ENCODE measurements at regions not wholly inside any gene's neighbourhood (a gene's known extent, or its start where the extent isn't known, plus 50 kb on each side); places are given as distances from the start of the nearest gene placed in this dataset.
"Not testable (repeated sequence)": the region's sequence is repeated elsewhere in the genome, so short reads cannot be mapped to it uniquely, and the experiment has no call there.

DNA sequence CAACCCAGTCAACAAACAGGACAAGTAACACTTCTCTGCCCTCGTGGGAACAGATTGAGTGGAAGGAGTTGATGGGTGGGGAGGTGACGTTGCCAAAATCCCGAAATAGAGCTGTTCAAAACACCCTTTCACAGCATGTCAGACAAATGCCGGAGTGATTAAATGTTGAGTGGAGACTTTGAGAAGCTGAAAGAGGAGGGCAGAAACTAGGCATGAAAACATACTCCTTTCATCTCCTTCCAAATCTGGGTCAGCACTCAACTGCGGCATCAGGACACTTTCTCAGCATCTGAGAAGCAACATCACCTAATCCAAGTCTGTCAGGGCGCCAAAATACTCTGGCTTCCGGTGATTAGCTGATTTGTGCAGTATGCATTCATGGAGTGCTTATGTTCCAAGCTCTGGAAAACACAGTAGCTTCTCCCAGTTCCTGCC lies 51.5 kb upstream of the MRI1 start:
- no peak for DNase-seq (ENCODE audit: low read depth in 3 of 3, low spot score in 1 of 3)

DNA sequence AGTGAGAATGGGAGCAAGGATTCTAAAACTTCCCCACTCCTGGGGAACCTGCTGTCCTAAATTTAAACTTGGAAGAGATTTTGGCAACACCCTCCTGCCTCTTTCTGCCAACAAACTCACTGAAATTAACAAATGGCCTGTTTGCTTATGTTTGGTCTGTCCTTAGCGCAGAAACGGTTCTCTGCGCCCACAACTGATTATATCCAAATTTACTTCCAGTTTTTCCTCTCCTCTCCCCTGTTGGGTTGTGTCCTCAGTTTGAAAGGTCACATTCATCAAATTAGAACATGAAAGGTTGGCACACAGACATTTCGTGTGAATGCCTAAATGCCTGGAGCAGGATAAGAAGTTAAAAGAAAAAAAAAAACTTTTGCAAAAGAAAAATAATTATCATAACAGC lies 56.4 kb upstream of the MRI1 start:
- no peak for DNase-seq (ENCODE audit: low read depth in 3 of 3, low spot score in 1 of 3)

DNA sequence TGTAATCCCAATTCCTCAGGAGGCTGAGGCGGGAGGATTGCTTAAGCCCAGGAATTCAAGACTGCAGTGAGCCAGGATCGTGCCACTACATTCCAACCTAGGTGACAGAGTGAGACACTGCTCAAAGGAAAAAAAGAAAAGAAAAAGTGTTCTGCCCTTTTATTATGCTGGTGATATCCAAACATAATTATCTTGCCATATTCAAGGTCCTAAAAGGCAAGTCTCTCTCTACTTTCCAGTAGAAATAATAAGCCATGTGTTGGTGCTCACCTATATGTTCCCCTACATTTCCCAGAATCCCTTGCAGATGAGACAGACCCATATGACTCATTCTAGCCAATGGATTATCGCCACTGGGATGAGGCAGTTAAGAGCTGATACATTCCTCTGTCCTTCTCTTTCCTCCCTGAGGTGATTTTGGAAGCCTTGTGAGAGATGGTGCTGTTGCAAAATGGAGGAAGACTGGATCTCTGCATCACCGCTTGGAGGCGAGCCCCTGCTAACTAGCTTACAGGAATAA lies 58.3 kb upstream of the MRI1 start:
- no peak for DNase-seq (ENCODE audit: low read depth in 3 of 3, low spot score in 1 of 3)

DNA sequence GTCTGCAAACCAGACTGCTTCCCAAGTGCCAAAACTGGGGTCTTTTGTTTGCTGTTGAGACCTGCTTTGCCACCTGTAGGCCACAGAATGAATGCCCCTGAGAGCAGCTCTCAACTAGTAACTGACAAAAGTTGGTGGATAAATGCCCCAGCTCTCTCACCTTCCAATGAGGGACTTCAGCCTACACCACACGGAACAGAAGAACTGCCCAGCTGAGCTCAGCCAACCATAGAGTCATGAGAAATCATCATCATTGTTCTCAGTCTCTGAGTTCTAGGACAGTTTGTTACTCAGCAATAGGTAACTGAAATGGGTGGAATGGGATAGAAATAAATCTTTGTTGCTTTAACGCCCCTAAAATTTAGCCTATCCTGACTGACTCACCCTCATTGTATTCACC lies 59.1 kb upstream of the MRI1 start:
- no peak for DNase-seq (ENCODE audit: low read depth in 3 of 3, low spot score in 1 of 3)

DNA sequence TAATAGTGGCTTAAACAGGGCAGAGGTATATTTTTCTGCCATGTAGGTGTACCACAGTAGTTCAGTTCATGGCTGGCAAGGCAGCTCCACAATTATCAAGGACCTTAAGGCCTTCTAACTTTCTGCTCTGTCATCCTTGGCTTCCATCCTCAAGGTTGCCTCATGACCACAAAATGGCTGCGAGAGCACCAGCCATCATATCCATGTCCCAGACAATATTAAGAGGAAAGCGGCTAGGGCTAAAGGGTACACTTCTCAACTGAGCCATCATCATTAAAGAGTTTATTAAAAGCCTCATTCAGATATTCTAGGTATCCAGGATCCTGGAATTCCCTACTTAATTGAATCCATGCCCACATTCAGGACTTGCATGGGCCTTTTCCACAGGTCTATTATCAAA lies 62.7 kb upstream of the MRI1 start:
- no peak for DNase-seq (ENCODE audit: low read depth in 3 of 3, low spot score in 1 of 3)

DNA sequence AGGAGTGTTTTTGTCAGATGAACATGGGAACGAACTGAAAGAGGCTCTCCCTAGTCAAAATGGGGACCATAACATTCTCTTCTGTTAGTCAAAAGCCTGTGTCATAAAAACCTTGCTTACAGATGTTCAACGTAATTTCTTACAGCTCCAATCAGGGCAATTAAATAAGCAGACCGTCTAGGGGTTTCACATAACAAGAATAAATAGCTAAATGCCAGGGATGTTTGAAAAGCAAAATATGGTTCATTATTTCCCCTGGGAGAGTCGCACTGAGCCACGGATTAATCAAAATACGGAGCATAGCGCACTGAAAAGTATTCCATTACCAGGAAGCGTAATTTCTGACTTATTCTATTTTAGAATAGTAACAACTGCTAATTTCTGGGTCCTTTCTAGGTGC lies 63.7 kb upstream of the MRI1 start:
- no peak for DNase-seq (ENCODE audit: low read depth in 3 of 3, low spot score in 1 of 3)

DNA sequence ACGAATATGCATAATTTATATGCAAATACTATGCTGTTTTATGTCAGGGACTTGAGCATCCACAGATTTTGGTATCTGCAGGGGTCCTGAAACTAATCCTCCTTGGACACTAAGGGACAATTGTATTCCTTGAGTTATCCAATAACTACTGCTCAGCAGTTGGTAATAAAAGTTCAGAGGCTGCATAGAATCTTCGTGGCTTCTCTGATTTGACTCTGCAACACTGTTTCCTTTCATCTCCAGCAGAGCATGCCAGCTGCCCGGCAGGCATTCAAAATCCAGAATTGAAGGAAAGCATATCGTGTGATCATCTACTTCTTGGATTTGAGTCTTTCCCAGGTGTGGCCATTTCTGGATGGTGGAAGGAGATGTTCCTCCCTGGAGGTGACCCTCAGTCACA lies 64.5 kb upstream of the MRI1 start:
- DNase-seq (ENCODE audit: low read depth in 3 of 3, low spot score in 1 of 3), result no peak

DNA sequence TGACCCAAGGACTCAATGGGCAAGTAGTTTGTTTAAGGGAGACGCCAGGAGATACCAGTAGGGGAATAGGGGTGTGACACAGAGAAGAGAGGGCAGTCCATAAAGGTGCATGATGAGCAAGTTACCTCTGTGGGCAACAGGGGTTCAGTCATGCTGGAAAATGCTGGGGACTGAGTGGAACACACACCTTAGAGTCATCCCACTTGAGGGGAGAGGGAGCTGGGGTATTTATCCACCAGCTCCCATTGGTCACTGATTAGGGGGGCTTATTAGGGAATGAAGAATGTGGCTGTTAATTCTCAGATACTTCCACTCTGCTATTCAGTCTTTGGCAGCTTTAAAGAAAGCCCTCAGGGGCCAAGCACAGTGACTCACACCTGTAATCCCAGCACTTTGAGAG lies 67.5 kb upstream of the MRI1 start:
- no peak for DNase-seq (ENCODE audit: low read depth in 3 of 3, low spot score in 1 of 3)

DNA sequence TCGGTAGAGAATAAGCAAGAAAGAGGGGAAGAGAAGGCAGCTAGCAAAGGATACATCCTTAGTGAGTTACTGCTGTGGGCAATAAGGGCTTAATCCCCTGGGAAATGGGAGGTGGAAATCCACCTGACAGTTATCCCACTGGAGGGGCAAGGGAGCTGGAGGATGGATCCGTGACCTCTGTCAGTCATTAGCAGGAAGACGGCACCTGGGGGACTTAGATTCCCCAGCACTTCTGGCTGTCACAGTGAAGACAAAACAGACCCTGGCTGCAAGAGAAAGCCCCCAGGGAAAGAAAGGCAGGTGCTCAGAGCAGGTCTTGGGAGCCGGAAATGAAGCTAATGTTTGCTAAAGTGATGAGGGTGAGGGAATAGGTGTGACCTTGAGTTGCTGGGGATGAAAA lies 70.4 kb upstream of the MRI1 start:
- DNase-seq (ENCODE audit: low read depth in 3 of 3, low spot score in 1 of 3), result no peak

DNA sequence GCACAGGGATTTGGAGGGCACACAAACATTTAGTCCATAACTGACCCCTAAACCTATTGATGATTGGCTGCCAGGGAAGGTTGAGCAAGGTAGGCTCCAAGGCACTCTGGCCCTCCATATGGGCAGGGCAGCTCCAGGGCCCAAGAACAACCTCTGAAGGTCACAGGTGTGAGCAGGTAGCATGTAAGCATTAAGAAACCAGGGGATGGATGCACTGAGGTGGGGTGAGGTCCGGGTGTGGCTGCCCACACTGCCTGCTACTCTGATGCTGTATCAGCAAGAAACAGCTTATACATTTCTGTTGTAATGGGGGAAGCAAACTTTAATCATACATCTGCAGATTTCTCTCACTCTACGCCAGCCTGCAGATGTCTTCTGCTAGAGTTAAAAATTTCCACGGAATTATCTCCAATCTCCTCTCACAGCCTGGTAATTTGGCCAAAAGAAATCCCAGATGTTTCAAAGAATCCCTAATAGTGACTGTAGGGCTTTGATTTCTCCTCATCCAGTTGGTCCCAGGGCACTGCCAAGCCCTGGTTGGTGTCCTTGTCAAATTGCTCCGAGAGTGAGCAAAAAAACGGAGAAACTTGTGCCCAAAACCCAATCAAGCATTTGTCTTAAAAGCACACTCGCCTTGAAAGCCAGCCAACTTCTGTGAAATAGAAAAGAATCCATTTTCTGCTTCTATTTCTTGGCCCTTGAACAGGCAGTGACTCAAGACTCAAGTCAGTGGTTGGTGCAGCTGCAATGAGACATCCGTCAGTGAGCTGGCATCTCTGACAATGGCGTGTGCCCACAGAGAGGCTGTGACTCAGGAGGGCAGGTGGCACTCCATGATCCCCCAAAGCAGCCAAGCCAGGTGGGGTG lies 72.5 kb upstream of the MRI1 start:
- no peak for DNase-seq (ENCODE audit: low read depth in 3 of 3, low spot score in 1 of 3)

DNA sequence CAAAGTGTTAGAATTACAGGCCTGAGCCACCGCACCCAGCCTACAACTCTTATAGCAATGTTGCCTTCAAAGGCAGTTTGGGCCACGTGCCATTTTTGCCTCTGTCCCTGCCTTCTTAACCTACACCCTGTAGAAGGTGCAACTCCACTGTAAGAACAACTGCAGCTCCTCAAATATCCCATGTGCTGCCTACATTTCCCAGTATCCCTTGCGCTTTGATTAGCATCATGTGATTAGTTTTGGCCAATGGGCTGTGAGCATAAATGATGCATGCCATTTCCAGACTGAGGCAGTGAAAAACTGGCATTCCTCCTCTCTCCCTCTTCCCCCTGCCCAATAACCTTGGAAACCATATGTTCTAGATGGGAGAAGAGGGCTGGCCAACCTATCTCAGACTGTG lies 75.2 kb upstream of the MRI1 start:
- DNase-seq (ENCODE audit: low read depth in 3 of 3, low spot score in 1 of 3), result no peak

DNA sequence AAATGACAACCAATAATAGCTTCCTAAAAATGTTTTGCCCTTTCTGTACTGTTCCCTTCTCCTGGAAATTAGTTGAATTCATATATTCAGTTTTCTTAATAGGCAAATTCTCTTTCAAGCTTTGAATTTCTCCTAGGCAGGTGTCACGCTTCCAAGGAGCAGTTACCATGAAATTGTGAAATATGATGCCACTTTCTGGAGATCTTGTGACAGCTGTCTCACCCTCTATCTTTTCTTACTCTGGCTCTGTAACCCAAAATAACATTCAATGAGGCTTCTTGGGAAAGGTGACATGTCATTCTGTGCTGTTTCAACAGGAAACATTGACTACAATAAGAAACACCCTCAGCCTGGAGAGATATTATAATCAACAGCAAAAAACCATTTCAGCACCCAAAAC lies 80.3 kb upstream of the MRI1 start:
- no peak for DNase-seq (ENCODE audit: low read depth in 3 of 3, low spot score in 1 of 3)

DNA sequence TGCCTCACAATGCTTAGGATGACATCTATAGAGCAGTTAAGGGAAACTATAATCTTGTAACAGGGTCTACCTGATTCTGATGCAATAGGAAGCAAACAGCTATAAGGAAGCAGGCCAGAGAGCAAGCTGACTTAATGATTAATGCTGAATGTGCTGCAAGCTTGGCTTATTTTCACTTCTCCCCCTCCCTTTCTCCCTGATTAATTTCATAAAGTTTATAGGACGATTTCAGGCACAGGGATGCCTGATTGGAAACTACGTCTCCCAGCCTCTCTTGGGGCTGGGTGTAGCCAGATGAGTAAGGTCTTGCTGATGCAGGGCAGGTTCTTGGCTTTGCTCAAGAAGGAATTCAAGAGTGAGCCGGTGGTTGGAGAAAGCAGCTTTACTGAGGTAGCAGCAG lies 82.8 kb upstream of the MRI1 start:
- DNase-seq (ENCODE audit: low read depth in 3 of 3, low spot score in 1 of 3), result no peak

DNA sequence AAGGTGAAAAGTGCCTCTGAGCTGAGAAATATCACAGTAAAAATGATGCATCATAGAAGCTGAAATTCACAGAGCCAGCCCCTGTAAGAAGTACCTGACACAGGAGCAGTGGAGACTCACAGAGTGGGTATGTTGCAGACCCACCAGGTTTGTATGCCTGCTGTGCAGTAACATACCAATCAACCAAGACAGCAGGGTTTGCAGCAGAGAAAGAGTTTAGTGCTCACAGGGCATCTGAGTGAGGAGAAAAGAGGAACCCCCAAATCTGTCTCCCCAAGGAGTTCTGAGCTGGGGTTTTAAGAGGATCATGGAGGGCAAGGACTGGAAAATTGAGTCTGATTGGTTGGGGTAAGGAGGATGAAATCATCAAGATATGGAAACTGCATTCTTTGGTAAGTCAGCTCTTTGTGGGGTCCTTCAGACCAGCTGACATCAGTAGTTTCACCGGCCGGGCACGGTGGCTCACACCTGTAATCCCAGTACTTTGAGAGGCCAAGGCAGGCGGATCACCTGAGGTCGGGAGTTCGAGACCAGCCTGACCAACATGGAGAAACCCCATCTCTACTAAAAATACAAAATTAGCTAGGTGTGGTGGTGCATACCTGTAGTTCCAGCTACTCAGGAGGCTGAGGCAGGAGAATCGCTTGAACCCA lies 83.5 kb upstream of the MRI1 start:
- not testable (repeated sequence) for DNase-seq (ENCODE audit: low read depth in 3 of 3, low spot score in 1 of 3)

DNA sequence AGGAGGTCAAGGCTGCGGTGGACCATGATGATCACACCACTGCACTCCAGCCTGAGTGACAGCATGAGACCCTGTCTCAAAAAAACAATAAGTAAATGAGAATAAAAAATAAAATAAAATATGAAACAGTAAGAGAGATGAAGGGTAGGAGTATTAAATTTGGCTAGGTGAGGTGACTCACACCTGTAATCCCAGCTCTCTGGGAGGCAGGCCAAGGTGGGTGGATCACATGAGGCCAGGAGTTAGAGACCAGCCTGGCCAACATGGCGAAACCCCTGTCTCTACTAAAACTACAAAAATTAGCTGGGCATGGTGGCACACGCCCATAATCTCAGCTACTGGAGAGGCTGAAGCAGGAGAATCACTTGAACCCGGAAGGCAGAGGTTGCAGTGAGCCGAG lies 87.4 kb upstream of the MRI1 start:
- not testable (repeated sequence) for DNase-seq (ENCODE audit: low read depth in 3 of 3, low spot score in 1 of 3)

DNA sequence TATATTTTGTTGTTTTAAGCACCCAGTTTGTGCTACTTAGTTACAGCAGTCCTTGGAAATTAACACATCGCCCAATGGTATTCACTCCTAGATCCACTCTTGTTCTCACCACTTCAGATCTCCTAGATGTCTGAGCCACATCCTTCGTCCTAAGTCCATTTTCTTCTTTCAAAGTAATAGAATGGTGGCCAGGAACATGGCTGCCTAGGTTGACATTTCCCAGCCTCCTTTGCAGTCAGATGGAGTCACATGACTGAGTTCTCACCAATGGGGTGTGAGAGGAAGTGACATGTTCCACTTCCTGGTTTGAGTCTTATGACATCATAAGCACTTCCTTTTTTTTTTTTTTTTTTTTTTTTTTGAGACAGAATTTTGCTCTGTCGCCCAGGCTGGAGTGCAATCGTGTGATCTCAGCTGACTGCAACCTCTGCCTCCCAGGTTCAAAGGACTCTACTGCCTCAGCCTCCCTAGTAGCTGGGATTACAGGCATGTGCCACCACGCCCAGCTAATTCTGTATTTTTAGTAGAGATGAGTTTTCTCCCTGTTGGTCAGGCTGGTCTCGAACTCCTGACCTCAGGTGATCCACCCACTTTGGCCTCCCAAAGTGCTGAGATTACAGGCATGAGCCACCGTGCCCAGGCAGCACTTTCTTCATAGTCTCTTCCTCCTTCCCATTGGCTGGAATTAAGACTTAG lies 91.7 kb upstream of the MRI1 start:
- not testable (repeated sequence) for DNase-seq (ENCODE audit: low read depth in 3 of 3, low spot score in 1 of 3)

DNA sequence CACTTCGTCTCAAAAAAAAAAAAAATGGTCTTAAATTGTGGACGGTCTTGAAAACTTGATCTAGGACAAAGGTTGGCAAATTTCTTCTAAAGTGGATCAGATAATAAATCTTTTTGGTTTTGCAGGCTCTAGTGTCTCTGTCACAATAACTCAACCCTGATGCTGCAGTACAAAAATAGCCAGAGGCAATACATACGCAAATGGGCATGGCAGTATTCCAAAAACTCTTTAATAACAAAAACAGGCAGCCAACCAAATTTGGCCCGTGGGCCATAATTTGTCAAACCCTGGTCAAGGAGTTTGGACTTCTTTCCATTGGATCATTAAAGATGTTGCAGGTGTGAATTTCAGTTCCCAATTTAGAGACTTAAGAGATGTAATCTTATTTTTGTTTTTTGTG lies 93.5 kb upstream of the MRI1 start:
- no peak for DNase-seq (ENCODE audit: low read depth in 3 of 3, low spot score in 1 of 3)

DNA sequence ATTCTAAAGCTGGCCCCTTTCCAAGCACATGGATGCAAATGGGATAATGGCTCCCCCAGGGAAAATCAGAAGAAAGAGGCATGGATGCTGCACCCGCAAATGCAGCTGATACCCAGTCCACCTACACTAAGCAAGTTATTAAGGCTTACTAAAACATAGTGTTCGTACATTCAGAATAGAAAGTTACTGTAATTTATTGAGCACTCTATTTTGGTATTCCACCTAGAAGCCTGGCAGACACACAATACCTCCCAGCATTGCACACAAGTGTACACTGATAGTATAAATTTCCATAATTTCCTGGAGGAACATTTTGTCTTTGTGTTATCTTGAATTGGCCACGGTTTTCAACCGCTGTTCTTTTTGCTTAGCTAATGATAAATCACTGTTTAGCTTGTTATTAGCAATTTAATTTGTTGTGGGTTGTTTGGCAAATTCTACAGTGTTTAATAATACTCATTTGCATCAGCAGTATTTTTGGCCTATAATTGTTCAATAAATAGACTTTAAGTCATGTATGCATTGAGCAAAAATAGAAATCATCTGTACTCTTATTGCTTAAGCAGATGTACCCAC lies 94.5 kb upstream of the MRI1 start:
- DNase-seq (ENCODE audit: low read depth in 3 of 3, low spot score in 1 of 3), result no peak

DNA sequence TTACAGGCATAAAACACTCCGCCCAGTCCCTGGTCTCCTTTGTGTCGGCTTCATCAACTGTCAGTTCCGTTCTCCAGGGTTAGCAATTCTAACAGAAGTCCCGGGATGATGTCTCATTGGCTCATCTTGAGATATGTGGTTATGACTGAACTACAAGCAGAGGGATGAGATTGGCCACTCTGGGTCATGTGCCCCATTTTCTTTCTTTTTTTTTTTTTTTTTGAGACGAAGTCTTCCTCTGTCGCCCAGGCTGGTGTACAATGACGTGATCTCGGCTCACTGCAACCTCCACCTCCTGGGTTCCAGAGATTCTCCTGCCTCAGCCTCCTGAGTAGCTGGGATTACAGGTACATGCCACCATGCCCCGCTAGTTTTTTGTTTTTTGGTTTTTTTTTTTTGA lies 95.4 kb upstream of the MRI1 start:
- no peak for DNase-seq (ENCODE audit: low read depth in 3 of 3, low spot score in 1 of 3)

DNA sequence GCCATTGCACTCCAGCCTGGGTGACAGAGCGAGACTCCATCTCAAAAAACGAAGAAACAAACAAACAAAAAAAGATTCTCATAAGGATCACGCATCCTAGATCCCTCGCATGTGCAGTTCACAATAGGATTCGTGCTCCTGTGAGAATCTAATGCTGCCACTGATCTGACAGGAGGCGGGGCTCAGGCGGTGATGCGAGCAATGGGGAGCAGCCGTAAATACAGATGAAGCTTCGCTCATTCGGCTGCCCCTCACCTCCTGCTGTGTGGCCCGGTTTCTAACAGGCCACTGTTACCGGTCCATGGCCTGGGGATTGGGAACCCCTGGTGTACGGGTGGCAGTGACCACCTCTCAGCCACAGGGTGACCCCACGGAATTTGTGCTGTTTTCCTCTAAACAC lies 98.2 kb upstream of the MRI1 start:
- no peak for DNase-seq (ENCODE audit: low read depth in 3 of 3, low spot score in 1 of 3)

DNA sequence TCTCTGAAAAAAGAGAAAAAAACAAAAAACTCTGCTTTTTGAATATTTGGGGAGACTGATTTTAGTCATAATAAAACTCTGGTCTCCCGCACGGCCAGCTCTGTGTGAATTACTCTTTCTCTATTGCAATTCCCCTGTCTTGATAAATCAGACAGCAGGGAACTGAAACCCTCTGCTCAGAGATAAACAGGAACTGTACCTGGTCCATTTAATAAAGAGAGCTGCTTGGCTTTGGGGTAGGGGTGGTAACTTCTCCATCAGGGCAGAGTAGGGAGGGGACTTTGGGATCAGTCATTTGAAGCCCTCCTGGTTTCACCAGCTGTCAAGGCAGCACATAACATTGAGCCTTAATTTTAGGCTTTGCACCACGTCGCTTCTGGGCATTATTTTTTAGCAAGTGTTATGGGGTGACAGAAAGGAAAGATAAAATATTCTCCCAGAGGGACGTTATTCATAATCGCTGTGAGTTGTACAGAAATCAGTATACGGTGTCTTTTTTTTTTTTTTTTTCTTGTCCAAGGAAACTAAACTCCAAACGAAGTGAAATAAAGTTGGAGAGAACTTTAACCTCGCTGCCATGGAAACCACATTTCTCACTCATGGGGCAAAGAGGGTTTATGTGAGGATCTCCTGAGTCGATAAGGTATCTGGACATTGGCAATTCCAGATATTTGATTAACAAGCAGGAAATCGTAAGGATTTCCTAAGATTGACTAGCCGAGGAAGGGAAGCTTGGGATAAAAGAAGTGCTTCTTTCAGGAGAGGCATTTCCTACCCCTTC lies 99.0 kb upstream of the MRI1 start:
- no peak for DNase-seq (ENCODE audit: low read depth in 3 of 3, low spot score in 1 of 3)
